ENCODE measurements at regions not wholly inside any gene's neighbourhood (a gene's known extent, or its start where the extent isn't known, plus 50 kb on each side); places are given as distances from the start of the nearest gene placed in this dataset.

DNA sequence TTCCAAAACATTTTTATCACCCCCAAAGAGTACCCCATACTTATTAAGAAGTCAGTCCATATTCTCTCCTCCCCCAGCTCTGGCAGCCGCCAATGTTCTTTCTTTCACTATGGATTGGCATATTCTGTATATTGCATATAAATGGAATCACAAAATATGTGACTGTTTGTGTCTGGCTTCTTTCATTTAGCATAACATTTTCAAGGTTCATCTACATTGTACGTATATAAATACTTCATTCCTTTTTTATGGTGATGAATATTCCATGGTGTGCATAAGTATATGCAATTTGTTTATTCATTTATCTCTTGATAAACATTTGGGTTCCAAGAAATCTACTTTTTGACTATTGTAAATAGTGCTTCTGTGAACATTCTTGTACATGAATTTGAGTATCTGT is 653.1 kb downstream of the XPNPEP1 start:
- no peaks in the 10 kb centered on the region for H3F3A ChIP-seq (replicated peaks; ENCODE audit: low read depth)
- no peak overlapping the region for H3K27ac ChIP-seq (ENCODE audit: low read depth)
- Mint-ChIP-seq H3K27ac (no peak overlapping the region), H3K4me3 (no peak overlapping the region), H3K9me3 (no peaks in the 10 kb centered on the region), H3K4me1 (peaks cover 13% of the 10 kb centered on the region), H3K36me3 (ENCODE audit: low read depth) (no peaks in the 10 kb centered on the region), H3K27me3 (ENCODE audit: insufficient read depth, low read depth, poor library complexity) (peaks cover 2% of the 10 kb centered on the region)
- DNase-seq (ENCODE audit: low spot score) (no peak), ATAC-seq (no peak)
- no peaks in the 10 kb centered on the region for H3K36me3 ChIP-seq (ENCODE audit: insufficient read depth)
- no peak overlapping the region for H3K4me3 ChIP-seq
- no peaks in the 10 kb centered on the region for H3K27me3 ChIP-seq (ENCODE audit: insufficient read depth)
- no peaks in the 10 kb centered on the region for H4K20me1 ChIP-seq (replicated peaks; ENCODE audit: insufficient read depth)
- H3K4me1 ChIP-seq (ENCODE audit: insufficient read depth), result peaks cover 8% of the 10 kb centered on the region
- no peak overlapping the region for H2AFZ ChIP-seq
- peaks cover 11% of the 10 kb centered on the region; the same call in 1 of the 2 replicates for H3K9me2 ChIP-seq (ENCODE audit: insufficient read depth)
- H3K4me2 ChIP-seq, result no peak overlapping the region
- H3K79me2 ChIP-seq (replicated peaks; ENCODE audit: insufficient read depth), result no peaks in the 10 kb centered on the region
- TF ChIP-seq STAT1 (IDR thresholded peaks at IDR 0.05; ENCODE audit: unreplicated experiment), result no peak
- TF ChIP-seq JUNB (IDR thresholded peaks at IDR 0.05; ENCODE audit: unreplicated experiment), result no peak
- TF ChIP-seq CREB1 (CRISPR knock-in tag; IDR thresholded peaks at IDR 0.05; ENCODE audit: low read depth), result no peak
- no peak for TF ChIP-seq EZH2phosphoT487 (IDR thresholded peaks at IDR 0.05; ENCODE audit: unreplicated experiment)
- TF ChIP-seq, protein P1, sequence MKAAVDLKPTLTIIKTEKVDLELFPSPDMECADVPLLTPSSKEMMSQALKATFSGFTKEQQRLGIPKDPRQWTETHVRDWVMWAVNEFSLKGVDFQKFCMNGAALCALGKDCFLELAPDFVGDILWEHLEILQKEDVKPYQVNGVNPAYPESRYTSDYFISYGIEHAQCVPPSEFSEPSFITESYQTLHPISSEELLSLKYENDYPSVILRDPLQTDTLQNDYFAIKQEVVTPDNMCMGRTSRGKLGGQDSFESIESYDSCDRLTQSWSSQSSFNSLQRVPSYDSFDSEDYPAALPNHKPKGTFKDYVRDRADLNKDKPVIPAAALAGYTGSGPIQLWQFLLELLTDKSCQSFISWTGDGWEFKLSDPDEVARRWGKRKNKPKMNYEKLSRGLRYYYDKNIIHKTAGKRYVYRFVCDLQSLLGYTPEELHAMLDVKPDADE (IDR thresholded peaks at IDR 0.05), result no peak
- no peak for TF ChIP-seq EZH2 (IDR thresholded peaks at IDR 0.05; ENCODE audit: low read depth, unreplicated experiment)
- TF ChIP-seq POLR2AphosphoS5 (IDR thresholded peaks at IDR 0.05; ENCODE audit: low read depth), result no peak
- TF ChIP-seq, protein P2, sequence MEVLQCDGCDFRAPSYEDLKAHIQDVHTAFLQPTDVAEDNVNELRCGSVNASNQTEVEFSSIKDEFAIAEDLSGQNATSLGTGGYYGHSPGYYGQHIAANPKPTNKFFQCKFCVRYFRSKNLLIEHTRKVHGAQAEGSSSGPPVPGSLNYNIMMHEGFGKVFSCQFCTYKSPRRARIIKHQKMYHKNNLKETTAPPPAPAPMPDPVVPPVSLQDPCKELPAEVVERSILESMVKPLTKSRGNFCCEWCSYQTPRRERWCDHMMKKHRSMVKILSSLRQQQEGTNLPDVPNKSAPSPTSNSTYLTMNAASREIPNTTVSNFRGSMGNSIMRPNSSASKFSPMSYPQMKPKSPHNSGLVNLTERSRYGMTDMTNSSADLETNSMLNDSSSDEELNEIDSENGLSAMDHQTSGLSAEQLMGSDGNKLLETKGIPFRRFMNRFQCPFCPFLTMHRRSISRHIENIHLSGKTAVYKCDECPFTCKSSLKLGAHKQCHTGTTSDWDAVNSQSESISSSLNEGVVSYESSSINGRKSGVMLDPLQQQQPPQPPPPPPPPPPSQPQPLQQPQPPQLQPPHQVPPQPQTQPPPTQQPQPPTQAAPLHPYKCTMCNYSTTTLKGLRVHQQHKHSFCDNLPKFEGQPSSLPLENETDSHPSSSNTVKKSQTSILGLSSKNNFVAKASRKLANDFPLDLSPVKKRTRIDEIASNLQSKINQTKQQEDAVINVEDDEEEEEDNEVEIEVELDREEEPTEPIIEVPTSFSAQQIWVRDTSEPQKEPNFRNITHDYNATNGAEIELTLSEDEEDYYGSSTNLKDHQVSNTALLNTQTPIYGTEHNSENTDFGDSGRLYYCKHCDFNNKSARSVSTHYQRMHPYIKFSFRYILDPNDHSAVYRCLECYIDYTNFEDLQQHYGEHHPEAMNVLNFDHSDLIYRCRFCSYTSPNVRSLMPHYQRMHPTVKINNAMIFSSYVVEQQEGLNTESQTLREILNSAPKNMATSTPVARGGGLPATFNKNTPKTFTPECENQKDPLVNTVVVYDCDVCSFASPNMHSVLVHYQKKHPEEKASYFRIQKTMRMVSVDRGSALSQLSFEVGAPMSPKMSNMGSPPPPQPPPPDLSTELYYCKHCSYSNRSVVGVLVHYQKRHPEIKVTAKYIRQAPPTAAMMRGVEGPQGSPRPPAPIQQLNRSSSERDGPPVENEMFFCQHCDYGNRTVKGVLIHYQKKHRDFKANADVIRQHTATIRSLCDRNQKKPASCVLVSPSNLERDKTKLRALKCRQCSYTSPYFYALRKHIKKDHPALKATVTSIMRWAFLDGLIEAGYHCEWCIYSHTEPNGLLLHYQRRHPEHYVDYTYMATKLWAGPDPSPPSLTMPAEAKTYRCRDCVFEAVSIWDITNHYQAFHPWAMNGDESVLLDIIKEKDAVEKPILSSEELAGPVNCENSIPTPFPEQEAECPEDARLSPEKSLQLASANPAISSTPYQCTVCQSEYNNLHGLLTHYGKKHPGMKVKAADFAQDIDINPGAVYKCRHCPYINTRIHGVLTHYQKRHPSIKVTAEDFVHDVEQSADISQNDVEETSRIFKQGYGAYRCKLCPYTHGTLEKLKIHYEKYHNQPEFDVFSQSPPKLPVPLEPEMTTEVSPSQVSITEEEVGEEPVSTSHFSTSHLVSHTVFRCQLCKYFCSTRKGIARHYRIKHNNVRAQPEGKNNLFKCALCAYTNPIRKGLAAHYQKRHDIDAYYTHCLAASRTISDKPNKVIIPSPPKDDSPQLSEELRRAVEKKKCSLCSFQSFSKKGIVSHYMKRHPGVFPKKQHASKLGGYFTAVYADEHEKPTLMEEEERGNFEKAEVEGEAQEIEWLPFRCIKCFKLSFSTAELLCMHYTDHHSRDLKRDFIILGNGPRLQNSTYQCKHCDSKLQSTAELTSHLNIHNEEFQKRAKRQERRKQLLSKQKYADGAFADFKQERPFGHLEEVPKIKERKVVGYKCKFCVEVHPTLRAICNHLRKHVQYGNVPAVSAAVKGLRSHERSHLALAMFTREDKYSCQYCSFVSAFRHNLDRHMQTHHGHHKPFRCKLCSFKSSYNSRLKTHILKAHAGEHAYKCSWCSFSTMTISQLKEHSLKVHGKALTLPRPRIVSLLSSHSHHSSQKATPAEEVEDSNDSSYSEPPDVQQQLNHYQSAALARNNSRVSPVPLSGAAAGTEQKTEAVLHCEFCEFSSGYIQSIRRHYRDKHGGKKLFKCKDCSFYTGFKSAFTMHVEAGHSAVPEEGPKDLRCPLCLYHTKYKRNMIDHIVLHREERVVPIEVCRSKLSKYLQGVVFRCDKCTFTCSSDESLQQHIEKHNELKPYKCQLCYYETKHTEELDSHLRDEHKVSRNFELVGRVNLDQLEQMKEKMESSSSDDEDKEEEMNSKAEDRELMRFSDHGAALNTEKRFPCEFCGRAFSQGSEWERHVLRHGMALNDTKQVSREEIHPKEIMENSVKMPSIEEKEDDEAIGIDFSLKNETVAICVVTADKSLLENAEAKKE (CRISPR knock-in tag; IDR thresholded peaks at IDR 0.05), result no peak
- no peak for TF ChIP-seq ZNF114 (CRISPR knock-in tag; IDR thresholded peaks at IDR 0.05)

Data from GM23338 (cell line).